HG02852 (cell line): ENCODE measurements at regions not wholly inside any gene's neighbourhood (a gene's known extent, or its start where the extent isn't known, plus 50 kb on each side); places are given as distances from the start of the nearest gene placed in this dataset.
"Not testable (repeated sequence)": the region's sequence is repeated elsewhere in the genome, so short reads cannot be mapped to it uniquely, and the experiment has no call there.

Experiments
- ATAC-seq: cut with Tn5 transposase; IDR thresholded peaks from one replicate; pipeline ENCODE4 v1.9.1; 2021; ENCODE audit warnings: mild to moderate bottlenecking, moderate library complexity; ENCODE audit not compliant: unreplicated experiment

DNA sequence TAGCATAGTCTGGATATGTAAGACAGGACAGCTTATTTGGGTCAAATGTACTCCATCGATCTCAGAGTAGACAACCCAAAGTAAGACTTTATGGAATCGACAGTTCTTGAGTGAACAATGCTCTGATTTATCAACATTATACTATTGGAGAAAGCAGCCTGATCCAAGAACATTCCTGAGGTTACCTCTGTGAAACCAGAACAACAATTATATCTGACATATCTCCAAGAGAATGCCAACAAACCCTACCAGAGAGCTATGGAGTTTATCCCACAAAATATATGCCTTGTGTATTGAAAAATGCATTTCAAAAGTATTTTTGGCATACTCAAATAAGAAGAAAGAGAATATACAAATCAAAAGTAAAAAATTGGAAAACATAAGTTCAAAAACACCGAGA, 1985.9 kb downstream of the EFNA5 start:
- ATAC-seq = no peak

DNA sequence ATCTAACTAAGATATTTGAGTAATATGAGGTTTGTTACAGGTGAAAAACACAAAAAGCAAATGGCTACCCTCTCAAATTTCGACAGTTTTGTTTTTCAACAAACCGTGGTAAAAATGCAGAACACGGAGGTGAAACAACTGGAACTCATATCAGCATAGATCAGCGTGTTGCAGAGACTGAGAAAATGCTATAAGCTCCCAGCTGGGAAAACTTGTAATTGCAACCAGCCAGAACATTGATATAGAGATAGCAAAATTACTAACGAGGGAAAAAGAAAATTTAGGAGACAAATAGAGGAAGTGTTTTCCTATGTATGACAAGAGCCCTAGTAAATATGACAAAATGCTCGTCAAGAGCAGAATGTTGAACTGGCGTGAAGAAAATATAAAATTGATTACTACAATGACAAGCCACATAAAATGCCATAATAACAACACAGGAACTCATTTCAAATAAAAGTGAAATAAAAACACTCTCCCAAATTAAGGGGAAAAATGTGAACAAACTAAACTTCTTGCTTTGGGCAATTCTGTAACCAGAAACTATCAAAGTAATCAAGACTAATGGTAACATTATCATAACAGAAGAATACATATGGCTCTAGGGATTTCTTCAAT, 1989.8 kb downstream of the EFNA5 start:
- ATAC-seq = no peak

DNA sequence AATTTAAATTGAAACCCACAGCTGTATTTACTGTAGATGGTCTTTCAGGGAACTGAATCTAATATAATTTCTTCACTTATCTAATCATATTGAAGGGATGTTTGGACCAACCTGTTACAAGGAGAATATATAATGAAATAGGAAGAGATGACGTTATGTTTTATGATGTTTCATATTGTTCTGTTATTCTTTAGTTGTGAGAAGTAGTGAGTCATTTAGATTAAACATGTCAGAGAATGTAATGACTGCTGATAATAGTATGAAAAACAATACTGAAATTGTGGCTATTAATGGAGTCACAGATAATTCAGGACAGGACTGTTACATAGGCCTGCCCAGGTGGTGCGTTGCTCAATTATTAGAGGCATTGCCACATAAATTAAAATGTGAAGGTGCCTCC, 1993.4 kb downstream of the EFNA5 start:
- ATAC-seq = no peak

GRCh38 chr5:105670596-105670995, 2000.1 kb downstream of the EFNA5 start:
- ATAC-seq = no peak

DNA sequence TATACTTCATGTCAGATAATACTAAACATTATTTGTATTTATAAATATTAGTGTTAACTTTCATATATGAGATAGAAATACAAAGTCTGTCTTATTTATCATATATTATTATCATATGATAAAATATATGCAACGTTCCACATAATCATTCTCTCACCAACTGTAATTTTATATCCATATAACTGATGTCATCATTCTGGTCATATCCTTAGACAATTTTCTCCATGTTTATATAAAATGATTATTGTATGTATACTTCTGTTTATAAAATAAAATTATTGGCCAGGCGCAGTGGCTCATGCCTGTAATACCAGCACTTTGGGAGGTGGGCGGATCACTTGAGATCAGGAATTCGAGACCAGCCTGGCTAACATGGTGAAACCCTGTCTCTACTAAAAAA, 2007.1 kb downstream of the EFNA5 start:
- no peak for ATAC-seq

DNA sequence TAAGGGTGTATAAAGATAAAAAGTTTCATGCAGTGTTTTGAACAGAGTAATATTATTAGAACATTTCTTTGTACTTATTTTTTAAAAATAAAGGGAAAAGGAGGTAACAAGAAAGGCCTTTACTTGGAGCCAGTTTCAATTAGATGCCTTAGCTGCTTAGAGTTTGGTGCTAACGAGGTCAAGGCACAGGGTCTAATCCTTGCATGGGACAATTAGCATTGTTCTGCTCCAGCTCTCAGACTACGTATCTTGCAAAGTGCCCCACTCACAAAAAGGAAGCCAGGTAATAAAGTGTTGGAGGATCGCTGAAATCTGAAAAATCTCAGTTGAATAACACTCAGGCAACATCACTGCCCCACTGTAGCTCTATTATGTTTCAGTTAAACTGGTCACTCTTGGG, 2011.3 kb downstream of the EFNA5 start:
- no peak for ATAC-seq

GRCh38 chr5:105640328-105640727, 2030.4 kb downstream of the EFNA5 start:
- ATAC-seq = no peak

GRCh38 chr5:105639511-105639910, 2031.2 kb downstream of the EFNA5 start:
- no peak for ATAC-seq

- ATAC-seq = no peak
Measured at GRCh38 chr5:105639068-105639467, 2031.7 kb downstream of the EFNA5 start.

DNA sequence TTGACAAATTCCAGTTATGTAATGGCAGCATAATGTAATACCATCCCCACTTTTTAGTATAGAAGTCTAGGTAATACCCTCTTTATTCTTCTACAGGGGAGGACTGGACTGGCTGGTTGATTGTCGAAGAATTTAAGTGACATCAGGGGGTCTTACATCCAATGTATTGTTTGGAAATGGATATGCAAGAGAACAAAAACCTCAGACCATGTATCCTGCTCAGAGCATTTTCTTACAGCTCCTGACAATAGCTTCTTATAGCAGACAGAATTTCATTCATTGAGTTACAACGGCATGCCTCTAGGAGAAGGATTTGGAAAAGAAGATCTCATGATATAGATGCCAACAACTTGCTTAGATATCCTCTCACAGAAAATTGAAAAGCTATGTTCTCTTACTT, 2032.3 kb downstream of the EFNA5 start:
- ATAC-seq = no peak

DNA sequence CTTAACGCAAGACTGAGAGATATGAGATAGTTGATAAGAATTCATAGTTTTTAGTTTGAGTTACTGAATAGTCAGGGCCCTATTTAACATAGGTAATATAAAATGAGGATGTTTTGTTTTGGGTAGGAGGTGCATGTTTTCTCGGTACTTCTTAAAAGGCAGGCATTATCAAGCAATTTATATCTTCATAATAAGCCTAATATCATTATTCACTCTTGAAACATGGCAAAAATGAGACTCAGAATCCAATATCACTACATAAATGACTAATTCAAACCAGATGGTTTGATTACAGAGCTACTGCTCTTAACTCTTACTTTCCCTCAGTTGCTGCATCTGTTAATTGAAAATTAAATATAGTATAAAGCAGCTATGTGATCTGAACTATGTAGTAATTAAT, 2038.7 kb downstream of the EFNA5 start:
- ATAC-seq = no peak

DNA sequence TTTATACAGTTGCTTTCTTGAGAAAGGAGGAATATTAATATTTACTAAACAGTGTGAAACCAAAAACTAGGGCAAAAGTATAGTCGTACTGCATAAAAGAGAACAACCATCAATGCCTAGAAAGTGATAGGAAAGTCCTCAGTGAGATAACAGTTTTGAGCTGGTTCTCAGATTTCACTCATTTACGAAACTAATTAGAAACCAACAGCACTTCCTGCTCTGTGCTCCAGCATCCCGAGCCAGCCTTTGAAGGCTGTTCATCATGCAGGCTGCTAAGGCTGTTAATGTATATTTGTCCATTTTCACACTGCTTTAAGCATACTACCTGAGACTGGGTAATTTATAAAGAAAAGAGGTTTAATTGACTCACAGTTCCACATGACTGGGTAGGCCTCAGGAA, 2039.9 kb downstream of the EFNA5 start:
- no peak for ATAC-seq

DNA sequence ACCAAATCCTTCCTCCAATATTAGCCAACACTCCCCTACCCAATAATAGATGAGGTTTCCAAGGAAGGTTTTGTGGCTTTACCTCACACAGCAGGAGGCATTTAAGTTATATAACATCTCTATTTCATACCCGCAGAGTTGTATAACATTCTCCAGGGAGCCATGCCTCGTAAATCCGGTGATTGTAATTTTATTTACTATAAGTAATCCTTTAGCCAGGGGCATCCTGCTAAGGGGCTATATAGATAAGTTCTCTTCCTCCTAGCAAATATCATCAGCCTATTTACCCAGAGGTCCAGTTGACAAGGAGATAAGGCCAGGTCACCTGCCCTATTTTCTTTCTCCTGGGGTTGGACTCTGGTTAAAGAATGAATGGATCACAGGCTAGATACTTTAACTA, 2051.0 kb downstream of the EFNA5 start:
- ATAC-seq = no peak

DNA sequence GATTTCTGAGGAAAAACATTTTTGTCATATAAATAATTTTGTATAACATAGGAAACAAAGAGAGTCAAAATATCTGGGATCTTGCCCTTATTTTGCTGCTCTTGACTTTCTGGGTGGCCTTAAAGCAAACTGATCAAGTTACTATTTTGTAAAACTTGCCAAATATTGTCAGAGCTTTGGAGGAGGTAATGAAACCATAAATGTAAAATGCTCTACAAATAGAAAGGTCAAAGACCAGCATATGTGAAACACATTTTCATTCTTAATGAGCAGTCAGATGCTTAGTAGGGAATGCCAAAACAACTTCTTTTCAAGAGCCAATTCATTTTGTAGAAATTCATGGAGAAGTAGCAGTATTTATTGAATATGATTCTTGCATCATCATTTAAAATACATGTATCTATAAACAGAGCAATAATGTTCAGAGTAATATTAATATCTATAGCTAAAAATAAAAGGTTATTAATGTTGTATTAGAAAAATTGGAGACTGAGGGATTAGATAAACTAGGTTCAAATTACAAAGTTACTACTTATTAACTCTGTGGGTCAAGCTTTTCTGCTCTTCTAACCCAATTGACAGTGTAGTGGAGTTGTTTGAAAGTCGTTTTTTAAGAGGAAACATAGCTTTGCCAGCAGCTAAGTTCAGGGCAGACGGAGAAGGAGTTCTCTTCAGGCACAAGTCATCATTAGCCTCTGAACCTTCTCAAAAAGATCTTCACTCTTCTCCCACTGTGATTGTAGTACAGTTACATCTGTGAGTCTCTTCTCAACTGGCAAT, 2053.1 kb downstream of the EFNA5 start:
- ATAC-seq = no peak

DNA sequence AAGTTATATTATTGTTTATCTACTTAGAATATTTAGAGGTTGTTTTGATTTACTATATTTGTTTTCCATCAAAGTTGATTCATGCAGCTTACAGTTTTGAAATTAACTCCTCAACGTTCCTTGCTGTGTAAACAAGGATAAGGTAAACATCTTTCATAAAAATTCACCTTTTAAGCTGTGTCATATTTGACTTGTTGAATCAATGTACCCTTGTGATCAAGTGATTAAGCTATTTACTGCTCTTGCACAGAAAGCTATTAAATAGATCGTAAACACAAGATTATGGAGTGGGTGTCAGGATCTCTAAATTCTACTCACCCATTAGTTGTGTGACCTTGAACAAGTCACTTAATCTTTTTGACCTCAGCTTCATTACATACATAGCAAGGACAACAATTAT, 2054.0 kb upstream of the NUDT12 start:
- no peak for ATAC-seq

DNA sequence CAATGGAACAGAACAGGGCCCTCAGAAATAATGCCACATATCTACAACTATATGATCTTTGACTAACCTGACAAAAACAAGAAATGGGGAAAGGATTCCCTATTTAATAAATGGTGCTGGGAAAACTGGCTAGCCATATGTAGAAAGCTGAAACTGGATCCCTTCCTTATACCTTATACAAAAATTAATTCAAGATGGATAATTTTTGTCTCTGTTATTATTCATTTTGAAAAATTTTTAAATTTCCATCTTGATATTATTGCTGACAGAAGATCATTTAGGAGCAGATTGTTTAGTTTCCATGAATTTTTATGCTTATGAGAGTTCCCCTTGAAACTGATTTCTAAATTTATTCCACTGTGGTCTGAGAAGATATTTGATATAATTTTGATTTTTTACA, 2039.8 kb upstream of the NUDT12 start:
- ATAC-seq = not testable (repeated sequence)

GRCh38 chr5:105593011-105593760, 2030.6 kb upstream of the NUDT12 start:
- ATAC-seq = no peak

DNA sequence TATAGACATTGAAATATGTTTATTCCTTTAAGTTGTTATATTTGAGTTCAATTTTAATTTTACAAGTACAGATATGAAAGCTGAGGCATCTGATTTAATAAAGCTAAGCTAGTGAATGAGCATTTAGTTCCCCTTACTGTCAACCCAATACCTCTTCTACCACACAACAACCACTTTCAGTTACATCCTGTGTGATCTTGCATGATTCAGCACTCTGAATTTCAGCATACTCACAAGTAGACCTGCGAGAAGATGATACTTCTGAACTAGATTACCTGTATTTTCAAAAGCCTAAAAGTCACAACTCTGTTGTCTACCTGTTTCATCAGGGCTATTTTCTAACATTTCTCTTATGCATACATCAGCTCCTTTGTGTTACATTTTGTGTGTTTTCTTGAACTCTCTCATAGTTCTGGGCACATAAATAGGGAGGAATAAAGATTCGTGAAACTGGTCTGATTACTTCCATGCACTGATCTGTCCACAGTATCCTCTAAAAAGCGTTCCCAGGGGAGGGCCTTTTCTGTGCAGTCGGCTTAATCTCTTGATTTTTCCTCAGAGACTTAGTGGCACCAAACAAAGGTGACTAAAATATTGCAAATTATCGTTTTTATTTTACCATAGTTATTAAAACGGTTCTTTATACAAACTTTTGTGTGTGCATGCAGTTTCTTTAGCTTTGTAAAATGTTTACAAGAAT, 2025.5 kb upstream of the NUDT12 start:
- no peak for ATAC-seq

DNA sequence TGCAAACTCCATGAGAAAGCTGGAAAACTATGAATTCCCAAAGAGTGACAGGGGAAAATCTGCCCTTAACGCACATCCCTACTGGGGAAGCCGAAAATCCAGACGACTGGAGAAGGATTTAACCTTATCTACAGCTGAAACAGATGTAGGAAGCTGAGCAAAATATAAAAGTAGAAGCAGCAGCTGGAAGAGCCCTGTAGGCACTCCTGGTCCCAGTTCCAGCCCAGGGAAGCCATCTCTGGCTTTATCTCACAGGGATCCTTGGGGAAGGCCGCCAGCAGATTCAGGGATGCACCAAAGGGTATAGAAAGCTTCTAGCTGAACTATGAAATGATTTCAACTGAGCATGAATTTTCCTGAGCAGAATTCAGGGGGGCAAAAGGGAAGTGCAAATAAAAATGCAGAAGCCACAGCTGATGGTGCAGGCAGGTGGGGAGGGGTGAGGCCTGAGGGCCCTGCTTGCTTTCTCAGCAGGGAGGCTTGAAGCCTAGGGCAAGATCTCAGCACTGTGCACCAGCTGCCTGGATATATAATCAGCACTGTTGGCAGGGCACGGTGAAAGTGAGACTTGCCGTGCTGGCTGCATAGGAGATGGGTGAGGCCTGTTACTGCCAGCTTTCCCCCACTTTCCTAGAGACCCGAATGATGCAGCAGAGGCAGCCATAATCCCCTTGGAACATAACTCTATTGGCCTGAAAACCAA, 2019.5 kb upstream of the NUDT12 start:
- ATAC-seq = no peak

DNA sequence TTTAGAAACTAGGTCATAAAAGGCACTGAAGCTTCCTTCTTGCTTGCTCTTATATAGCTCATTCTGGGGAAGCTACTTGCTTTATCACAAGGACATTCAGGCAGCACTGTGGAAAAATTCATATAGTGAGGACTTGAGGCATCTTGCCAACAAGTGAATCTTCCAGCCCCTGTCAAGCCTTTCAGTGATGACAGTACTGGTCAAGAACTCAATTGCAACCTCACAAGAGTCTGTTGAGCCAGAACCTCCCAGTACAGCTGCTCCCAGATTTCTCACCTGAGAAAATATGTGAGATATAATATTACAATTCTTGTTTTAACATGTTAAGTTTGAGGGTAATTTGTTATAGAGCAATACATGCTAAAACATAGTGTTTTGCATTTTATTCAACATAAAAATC, 2011.0 kb upstream of the NUDT12 start:
- ATAC-seq = no peak

- ATAC-seq = no peak
Measured at GRCh38 chr5:105565531-105565930, 2002.9 kb upstream of the NUDT12 start.
